ENCODE measurements at regions not wholly inside any gene's neighbourhood (a gene's known extent, or its start where the extent isn't known, plus 50 kb on each side); places are given as distances from the start of the nearest gene placed in this dataset.

GRCh38 chr6:81553216-81553615, 199.3 kb downstream of the TENT5A start:
- no peak for DNase-seq (ENCODE audit: low spot score)
- H3K4me3 ChIP-seq, result no peak overlapping the region
- no peak overlapping the region for H3K27ac ChIP-seq
- TF ChIP-seq CTCF (IDR thresholded peaks at IDR 0.05), result no peak

GRCh38 chr6:81552644-81553043, 199.8 kb downstream of the TENT5A start:
- TF ChIP-seq CTCF (IDR thresholded peaks at IDR 0.05), result no peak
- no peak for DNase-seq (ENCODE audit: low spot score)
- Histone ChIP-seq H3K4me3 (no peak overlapping the region), H3K27ac (no peak overlapping the region)

GRCh38 chr6:81547149-81547548, 205.3 kb downstream of the TENT5A start:
- no peak for TF ChIP-seq CTCF (IDR thresholded peaks at IDR 0.05)
- no peak overlapping the region for H3K27ac ChIP-seq
- H3K4me3 ChIP-seq, result no peak overlapping the region
- DNase-seq (ENCODE audit: low spot score), result no peak

- no peak overlapping the region for H3K27ac ChIP-seq
- no peak overlapping the region for H3K4me3 ChIP-seq
- no peak for TF ChIP-seq CTCF (IDR thresholded peaks at IDR 0.05)
- DNase-seq (ENCODE audit: low spot score), result no peak
Measured at GRCh38 chr6:81534934-81535465, 217.5 kb downstream of the TENT5A start.

GRCh38 chr6:81531869-81532561, 220.5 kb downstream of the TENT5A start:
- no peak overlapping the region for H3K27ac ChIP-seq
- H3K4me3 ChIP-seq, result no peak overlapping the region
- TF ChIP-seq CTCF (IDR thresholded peaks at IDR 0.05), result no peak
- DNase-seq (ENCODE audit: low spot score), result no peak

- Histone ChIP-seq H3K27ac (no peak overlapping the region), H3K4me3 (no peak overlapping the region)
- no peak for DNase-seq (ENCODE audit: low spot score)
- TF ChIP-seq CTCF (IDR thresholded peaks at IDR 0.05), result no peak
Measured at GRCh38 chr6:81517455-81517854, 235.0 kb downstream of the TENT5A start.
